HG03460 (cell line): ENCODE measurements at regions not wholly inside any gene's neighbourhood (a gene's known extent, or its start where the extent isn't known, plus 50 kb on each side); places are given as distances from the start of the nearest gene placed in this dataset.
"Not testable (repeated sequence)": the region's sequence is repeated elsewhere in the genome, so short reads cannot be mapped to it uniquely, and the experiment has no call there.

Experiments
- ATAC-seq: cut with Tn5 transposase; IDR thresholded peaks from one replicate; pipeline ENCODE4 v1.9.1; 2021; ENCODE audit not compliant: unreplicated experiment

- ATAC-seq, result no peak
Measured at GRCh38 chr4:114034189-114034588, 54.7 kb upstream of the ARSJ start.

- ATAC-seq, result no peak
Measured at GRCh38 chr4:114036426-114036825, 57.0 kb upstream of the ARSJ start.

GRCh38 chr4:114036864-114037263 is 57.4 kb upstream of the ARSJ start:
- ATAC-seq, result no peak

GRCh38 chr4:114037988-114038387 is 58.5 kb upstream of the ARSJ start:
- ATAC-seq, result no peak

- no peak for ATAC-seq
Measured at GRCh38 chr4:114038762-114039387, 59.4 kb upstream of the ARSJ start.

GRCh38 chr4:114040319-114041116 is 61.1 kb upstream of the ARSJ start:
- ATAC-seq, result peak; percentile 90

- ATAC-seq, result no peak
Measured at GRCh38 chr4:114041117-114041475, 61.6 kb upstream of the ARSJ start.

GRCh38 chr4:114043116-114043515 is 63.7 kb upstream of the ARSJ start:
- no peak for ATAC-seq

- ATAC-seq, result not testable (repeated sequence)
Measured at GRCh38 chr4:114044351-114044750, 64.9 kb upstream of the ARSJ start.

- no peak for ATAC-seq
Measured at GRCh38 chr4:114046331-114046730, 66.9 kb upstream of the ARSJ start.

- not testable (repeated sequence) for ATAC-seq
Measured at GRCh38 chr4:114048154-114048553, 68.7 kb upstream of the ARSJ start.

GRCh38 chr4:114052227-114052626 is 72.8 kb upstream of the ARSJ start:
- no peak for ATAC-seq

GRCh38 chr4:114056599-114056998 is 77.2 kb upstream of the ARSJ start:
- ATAC-seq, result no peak

- ATAC-seq, result no peak
Measured at GRCh38 chr4:114057746-114058145, 78.3 kb upstream of the ARSJ start.

GRCh38 chr4:114062499-114062898 is 83.1 kb upstream of the ARSJ start:
- no peak for ATAC-seq

GRCh38 chr4:114072781-114073180 is 93.3 kb upstream of the ARSJ start:
- ATAC-seq, result no peak

- no peak for ATAC-seq
Measured at GRCh38 chr4:114076899-114077570, 97.6 kb upstream of the ARSJ start.

- no peak for ATAC-seq
Measured at GRCh38 chr4:114077610-114078009, 98.2 kb upstream of the ARSJ start.

- ATAC-seq, result no peak
Measured at GRCh38 chr4:114078636-114079035, 99.2 kb upstream of the ARSJ start.

- no peak for ATAC-seq
Measured at GRCh38 chr4:114081783-114082182, 102.3 kb upstream of the ARSJ start.

GRCh38 chr4:114082348-114082747 is 102.9 kb upstream of the ARSJ start:
- no peak for ATAC-seq
